CD4-positive, alpha-beta memory T cell (primary cell): ENCODE measurements at regions not wholly inside any gene's neighbourhood (a gene's known extent, or its start where the extent isn't known, plus 50 kb on each side); places are given as distances from the start of the nearest gene placed in this dataset.

Experiments
- CTCF ChIA-PET: fragments of 350-600 bp; sonication (Branson Sonifier 250); formaldehyde crosslinking; loops from one replicate; lab custom pipeline; 2021; ENCODE audit warnings: inconsistent platforms; ENCODE audit not compliant: partially characterized antibody; lab: Charles Lee
- POLR2A ChIA-PET: fragments of 350-600 bp; sonication (Branson Sonifier 250); formaldehyde crosslinking; loops from one replicate; lab custom pipeline; 2021; ENCODE audit not compliant: partially characterized antibody; lab: Charles Lee
- DNase-seq, 5 donors: peaks; one replicate each; pipeline versions ENCODE4 v3.0.0 to v3.0.0-alpha.2; 2020 to 2022; ENCODE audit warnings: mixed read lengths in 1 of 5
- H3K27ac ChIP-seq: one replicate; pipeline ENCODE4 v1.7.0; 2013; ENCODE audit warnings: low read depth, low read length
- H3K27me3 ChIP-seq: 2 replicates; pipeline ENCODE4 v1.7.0; 2013; ENCODE audit warnings: mild to moderate bottlenecking, low read length, moderate library complexity; ENCODE audit not compliant: insufficient read depth
- H3K36me3 ChIP-seq: 2 replicates; pipeline ENCODE4 v1.7.0; 2013; ENCODE audit warnings: mild to moderate bottlenecking, low read length, moderate library complexity; ENCODE audit not compliant: insufficient read depth
- H3K4me1 ChIP-seq: 2 replicates; pipeline ENCODE4 v1.7.0; 2013; ENCODE audit warnings: mild to moderate bottlenecking, low read length, moderate library complexity; ENCODE audit not compliant: insufficient read depth
- H3K4me3 ChIP-seq, 2 donors: one replicate each; pipeline ENCODE4 v1.7.0; 2013; ENCODE audit warnings: low read length in 2 of 2, mild to moderate bottlenecking in 1 of 2
- H3K9me3 ChIP-seq, 2 donors: one replicate each; pipeline ENCODE4 v1.7.0; 2013; ENCODE audit warnings: low read length in 2 of 2, control low read depth in 1 of 2; ENCODE audit not compliant: control insufficient read depth in 1 of 2
- H3K27ac Mint-ChIP-seq, 7 donors: one replicate each; pipeline ENCODE4 v1.8.0; 2020 to 2021; ENCODE audit warnings: mixed read lengths in 7 of 7, mild to moderate bottlenecking in 6 of 7, inconsistent platforms in 3 of 7, moderate library complexity in 3 of 7
- H3K27me3 Mint-ChIP-seq, 2 donors: one replicate each; pipeline ENCODE4 v1.8.0; 2020 to 2021; ENCODE audit warnings: mixed read lengths in 2 of 2
- H3K36me3 Mint-ChIP-seq, 2 donors: one replicate each; pipeline ENCODE4 v1.8.0; 2020 to 2021; ENCODE audit warnings: mixed read lengths in 2 of 2, inconsistent platforms in 1 of 2, mild to moderate bottlenecking in 1 of 2
- H3K4me1 Mint-ChIP-seq, 4 donors: one replicate each; pipeline ENCODE4 v1.8.0; 2020 to 2021; ENCODE audit warnings: mixed read lengths in 4 of 4, mild to moderate bottlenecking in 1 of 4
- H3K4me3 Mint-ChIP-seq, 8 donors: one replicate each; pipeline ENCODE4 v1.8.0; 2020 to 2021; ENCODE audit warnings: mixed read lengths in 8 of 8, mild to moderate bottlenecking in 7 of 8, moderate library complexity in 6 of 8, inconsistent platforms in 3 of 8
- H3K9me3 Mint-ChIP-seq, 8 donors: one replicate each; pipeline ENCODE4 v1.8.0; 2020 to 2021; ENCODE audit warnings: mixed read lengths in 8 of 8, mild to moderate bottlenecking in 5 of 8, inconsistent platforms in 3 of 8, moderate library complexity in 1 of 8
- intact Hi-C: fragments of 100-400 bp; cut with micrococcal nuclease; formaldehyde crosslinking; loops from one replicate; pipeline ENCODE4 v1.15.1; 2023

GRCh38 chr12:67807814-67808213, 159.3 kb downstream of the DYRK2 start:
- no peak overlapping the region for H3K4me3 Mint-ChIP-seq
- no peaks in the 10 kb centered on the region for H3K36me3 Mint-ChIP-seq
- Histone ChIP-seq H3K4me1 (peaks cover 27% of the 10 kb centered on the region), H3K4me3 (no peak overlapping the region), H3K36me3 (no peaks in the 10 kb centered on the region), H3K27me3 (no peaks in the 10 kb centered on the region), H3K9me3 (no peaks in the 10 kb centered on the region), H3K27ac (no peak overlapping the region)
- intact Hi-C loops: loop anchor here (10.0 kb wide), 1 partner anchor 113 kb away; no protein-coding TSS in a partner anchor
- H3K9me3 Mint-ChIP-seq: peaks cover 0 to 2% (median 0%) of the 10 kb centered on the region in 8 donors
- no peak overlapping the region for H3K27ac Mint-ChIP-seq
- H3K27me3 Mint-ChIP-seq: no peaks in the 10 kb centered on the region
- no peak for DNase-seq
- H3K4me1 Mint-ChIP-seq: peaks cover 0 to 2% (median 1%) of the 10 kb centered on the region in 4 donors
- ChIA-PET POLR2A (no interaction called here), CTCF (interaction anchor here (0.9 to 1.5 kb wide), 3 partner anchors 15 to 452 kb away, joined by 3 read pairs; no protein-coding TSS in a partner anchor)

- no peak overlapping the region for H3K27ac ChIP-seq
- H3K4me3 Mint-ChIP-seq: no peak overlapping the region
- peaks cover 3% of the 10 kb centered on the region for H3K4me1 ChIP-seq
- no peak overlapping the region for H3K4me3 ChIP-seq
- POLR2A ChIA-PET: no interaction called here
- H3K4me1 Mint-ChIP-seq: peaks cover 0 to 3% (median under 1%) of the 10 kb centered on the region in 4 donors
- no peak for DNase-seq
- H3K36me3 Mint-ChIP-seq: peaks cover 0 to 2% of the 10 kb centered on the region in 2 donors
- intact Hi-C loops: no loop called here
- no peaks in the 10 kb centered on the region for H3K27me3 ChIP-seq
- no peaks in the 10 kb centered on the region for H3K9me3 ChIP-seq
- no peak overlapping the region for H3K27ac Mint-ChIP-seq
- CTCF ChIA-PET: no interaction called here
- H3K27me3 Mint-ChIP-seq: no peaks in the 10 kb centered on the region
- H3K36me3 ChIP-seq: no peaks in the 10 kb centered on the region
- peaks cover 0 to 7% (median 3%) of the 10 kb centered on the region in 8 donors for H3K9me3 Mint-ChIP-seq
Observed at GRCh38 chr12:67810166-67810565, 161.6 kb downstream of the DYRK2 start.

DNA sequence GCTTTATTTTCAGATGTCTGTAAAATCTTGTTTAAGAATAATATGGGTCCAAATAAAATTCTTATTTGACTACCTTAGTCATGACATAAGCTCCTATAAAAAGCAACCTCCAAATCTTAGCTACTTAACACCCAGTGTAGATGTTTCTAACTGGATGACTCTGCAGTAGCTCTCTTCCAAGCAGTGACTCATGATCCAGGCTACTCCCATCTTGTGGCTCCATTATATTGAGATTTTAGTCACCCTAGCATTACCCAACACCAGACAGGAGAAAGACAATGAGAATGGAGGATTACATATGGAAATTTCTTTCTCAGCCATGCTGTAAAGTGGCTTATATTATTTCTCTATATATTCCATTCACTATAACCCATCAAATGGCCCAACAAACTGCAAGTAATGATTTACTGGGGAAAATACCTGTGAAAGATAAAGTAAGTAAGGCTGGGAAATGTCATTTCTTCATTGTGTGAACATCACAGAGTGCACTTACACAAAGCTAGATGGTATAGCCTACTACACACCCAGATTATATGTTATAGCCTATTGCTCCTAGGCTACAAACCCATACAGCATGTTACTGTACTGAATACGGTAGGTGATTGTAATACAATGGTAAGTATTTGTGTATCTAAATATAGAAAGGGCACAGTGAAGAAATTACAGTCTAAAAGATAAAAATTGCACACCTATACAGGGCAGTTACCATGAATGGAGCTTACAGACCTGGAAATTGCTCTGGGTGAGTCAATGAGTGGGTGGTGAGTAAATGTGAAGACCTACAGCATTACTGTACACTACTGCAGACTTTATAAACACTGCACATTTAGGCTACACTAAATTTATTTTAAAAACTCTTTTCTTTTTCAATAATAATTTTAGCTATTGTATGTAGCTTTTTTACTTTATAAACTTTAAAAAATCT, 163.2 kb downstream of the DYRK2 start:
- Histone ChIP-seq H3K27ac (no peak overlapping the region), H3K27me3 (no peaks in the 10 kb centered on the region), H3K4me1 (no peaks in the 10 kb centered on the region), H3K9me3 (peaks cover 0 to 4% of the 10 kb centered on the region in 2 donors), H3K4me3 (no peak overlapping the region), H3K36me3 (no peaks in the 10 kb centered on the region)
- no peak overlapping the region for H3K27ac Mint-ChIP-seq
- ChIA-PET POLR2A (no interaction called here), CTCF (interaction anchor here (1.5 kb wide), 1 partner anchor 19 kb away, joined by 3 read pairs; no protein-coding TSS in a partner anchor)
- H3K27me3 Mint-ChIP-seq: no peaks in the 10 kb centered on the region
- no peak overlapping the region for H3K4me3 Mint-ChIP-seq
- H3K4me1 Mint-ChIP-seq: peaks cover 0 to 3% (median under 1%) of the 10 kb centered on the region in 4 donors
- DNase-seq: no peak
- intact Hi-C loops: no loop called here
- H3K9me3 Mint-ChIP-seq: peaks cover 0 to 18% (median 15%) of the 10 kb centered on the region in 8 donors
- peaks cover 0 to 11% of the 10 kb centered on the region in 2 donors for H3K36me3 Mint-ChIP-seq

- H3K4me1 Mint-ChIP-seq: peaks cover 0 to 3% (median under 1%) of the 10 kb centered on the region in 4 donors
- intact Hi-C loops: no loop called here
Observed at GRCh38 chr12:67813456-67813904, 164.9 kb downstream of the DYRK2 start.

DNA sequence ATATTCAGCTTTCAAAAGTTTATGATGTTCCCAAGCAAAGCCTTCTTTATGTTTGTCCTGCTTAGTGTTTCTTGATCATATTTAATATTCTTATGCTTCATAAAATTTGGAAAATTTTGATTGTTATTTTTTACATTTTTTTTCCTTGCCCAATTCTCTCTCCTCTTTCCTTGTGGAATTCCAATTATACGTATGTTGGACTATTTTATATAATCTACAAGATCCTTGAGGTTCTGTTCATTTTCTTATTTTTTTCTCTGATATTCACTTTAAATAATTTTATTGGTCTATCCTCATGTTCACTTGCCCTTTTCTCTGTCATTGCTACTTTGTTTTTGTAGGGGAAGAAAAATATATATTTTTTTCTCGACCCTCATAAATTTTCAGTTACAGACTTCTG, 167.7 kb downstream of the DYRK2 start:
- Histone ChIP-seq H3K9me3 (peaks cover 4% of the 10 kb centered on the region in 2 donors), H3K27ac (no peak overlapping the region), H3K4me1 (no peaks in the 10 kb centered on the region), H3K36me3 (no peaks in the 10 kb centered on the region), H3K27me3 (no peaks in the 10 kb centered on the region), H3K4me3 (no peak overlapping the region)
- H3K36me3 Mint-ChIP-seq: peaks cover 3 to 11% of the 10 kb centered on the region in 2 donors
- POLR2A ChIA-PET: no interaction called here
- CTCF ChIA-PET: no interaction called here
- intact Hi-C loops: no loop called here
- H3K4me1 Mint-ChIP-seq: peaks cover 0 to 3% (median under 1%) of the 10 kb centered on the region in 4 donors
- no peak for DNase-seq
- no peak overlapping the region for H3K27ac Mint-ChIP-seq
- H3K4me3 Mint-ChIP-seq: peak overlapping the region in 1 of 8 donors; percentile 13
- H3K9me3 Mint-ChIP-seq: peaks cover 0 to 29% (median 24%) of the 10 kb centered on the region in 8 donors
- no peaks in the 10 kb centered on the region for H3K27me3 Mint-ChIP-seq

More at GRCh38 chr12:67813456-67813904, 164.9 kb downstream of the DYRK2 start:
- ChIA-PET POLR2A (no interaction called here), CTCF (no interaction called here)
- Mint-ChIP-seq H3K27ac (no peak overlapping the region), H3K4me3 (no peak overlapping the region), H3K27me3 (no peaks in the 10 kb centered on the region), H3K9me3 (peaks cover 0 to 29% (median 24%) of the 10 kb centered on the region in 8 donors), H3K36me3 (peaks cover 3 to 11% of the 10 kb centered on the region in 2 donors)
- Histone ChIP-seq H3K27ac (no peak overlapping the region), H3K27me3 (no peaks in the 10 kb centered on the region), H3K4me3 (no peak overlapping the region), H3K36me3 (no peaks in the 10 kb centered on the region), H3K9me3 (peaks cover 4% of the 10 kb centered on the region in 2 donors), H3K4me1 (no peaks in the 10 kb centered on the region)
- no peak for DNase-seq

DNA sequence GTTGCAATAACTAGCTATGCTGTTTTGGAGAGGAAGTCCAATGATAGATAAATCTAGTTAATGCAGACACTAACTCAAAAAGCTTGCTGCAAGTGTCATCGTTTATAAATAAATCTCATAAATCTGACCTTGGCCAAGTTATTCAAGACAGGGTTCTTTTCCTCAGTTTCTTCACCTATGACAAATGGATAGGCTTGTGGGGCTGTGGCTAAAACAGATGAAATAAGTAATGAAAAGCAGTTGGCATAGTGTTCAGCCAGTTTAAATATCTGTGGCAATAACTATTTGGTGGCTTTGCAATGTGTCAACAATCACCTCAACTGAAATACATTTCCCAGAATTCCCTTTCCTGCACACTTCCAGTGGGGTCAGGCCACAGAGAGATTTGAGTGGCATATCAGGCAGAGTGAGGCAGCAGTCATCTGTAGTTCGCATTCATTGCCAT, 169.9 kb downstream of the DYRK2 start:
- ChIA-PET POLR2A (no interaction called here), CTCF (interaction anchor here (1.2 kb wide), 1 partner anchor 322 kb away, joined by 4 read pairs; no protein-coding TSS in a partner anchor)
- intact Hi-C loops: no loop called here
- Histone ChIP-seq H3K36me3 (no peaks in the 10 kb centered on the region), H3K9me3 (peaks cover 4% of the 10 kb centered on the region in 2 donors), H3K27ac (no peak overlapping the region), H3K27me3 (no peaks in the 10 kb centered on the region), H3K4me3 (no peak overlapping the region), H3K4me1 (no peaks in the 10 kb centered on the region)
- Mint-ChIP-seq H3K27me3 (no peaks in the 10 kb centered on the region), H3K4me3 (no peak overlapping the region), H3K4me1 (no peaks in the 10 kb centered on the region), H3K36me3 (peaks cover 3 to 11% of the 10 kb centered on the region in 2 donors), H3K9me3 (peaks cover 0 to 29% (median 24%) of the 10 kb centered on the region in 8 donors), H3K27ac (no peak overlapping the region)
- DNase-seq: no peak

DNA sequence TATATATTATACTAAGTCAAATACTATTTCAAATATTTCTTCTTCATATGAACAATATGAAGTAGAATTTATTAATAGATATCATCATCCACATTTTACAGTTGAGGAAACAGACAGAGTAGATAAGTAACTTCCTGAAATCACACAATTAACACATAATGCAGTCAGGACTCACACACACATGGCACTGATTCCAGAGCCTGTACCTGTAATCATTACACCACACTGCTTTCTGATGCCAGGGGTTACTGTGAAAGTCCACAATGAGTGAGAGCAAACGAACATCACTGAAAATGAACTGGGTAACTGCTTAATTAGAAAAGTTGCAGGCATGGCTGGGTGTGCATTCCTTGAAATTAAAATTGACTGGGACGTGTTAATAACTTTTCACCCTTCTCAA, 169.3 kb upstream of the IFNG-AS1 start:
- POLR2A ChIA-PET: no interaction called here
- no peak overlapping the region for H3K4me3 ChIP-seq
- Mint-ChIP-seq H3K4me3 (no peak overlapping the region), H3K36me3 (peaks cover 3 to 11% of the 10 kb centered on the region in 2 donors), H3K4me1 (no peaks in the 10 kb centered on the region), H3K27ac (no peak overlapping the region), H3K9me3 (peaks cover 0 to 29% (median 23%) of the 10 kb centered on the region in 8 donors), H3K27me3 (no peaks in the 10 kb centered on the region)
- intact Hi-C loops: no loop called here
- CTCF ChIA-PET: no interaction called here
- no peak overlapping the region for H3K27ac ChIP-seq
- DNase-seq: no peak
- H3K27me3 ChIP-seq: no peaks in the 10 kb centered on the region
- H3K9me3 ChIP-seq: peaks cover 4% of the 10 kb centered on the region in 2 donors
- no peaks in the 10 kb centered on the region for H3K4me1 ChIP-seq
- no peaks in the 10 kb centered on the region for H3K36me3 ChIP-seq
